Natural killer cell (primary cell): ENCODE measurements at regions not wholly inside any gene's neighbourhood (a gene's known extent, or its start where the extent isn't known, plus 50 kb on each side); places are given as distances from the start of the nearest gene placed in this dataset.
"Not testable (repeated sequence)": the region's sequence is repeated elsewhere in the genome, so short reads cannot be mapped to it uniquely, and the experiment has no call there.

Source experiments
- ATAC-seq, 3 donors: fragments of 150-1000 bp in 2 of 3; fragments of 200-7000 bp in 1 of 3; cut with Tn5 transposase; 1 replicate in 1 of 3; 2 replicates in 2 of 3; pipeline ENCODE4 v1.10.0; 2021; ENCODE audit warnings: mild to moderate bottlenecking in 2 of 3, moderate library complexity in 2 of 3
- DNase-seq, 2 donors: peaks; one replicate each; pipeline versions ENCODE4 v3.0.0 to v3.0.0-alpha.2; 2013 to 2021; ENCODE audit warnings: mixed read lengths in 1 of 2
- H3K27ac ChIP-seq: one replicate; pipeline ENCODE4 v1.5.1; 2013; ENCODE audit warnings: mild to moderate bottlenecking, low read length
- H3K27me3 ChIP-seq: one replicate; pipeline ENCODE4 v1.6.1; 2013; ENCODE audit warnings: low read length; ENCODE audit not compliant: control insufficient read depth, insufficient read depth
- H3K36me3 ChIP-seq: one replicate; pipeline ENCODE4 v1.6.1; 2013; ENCODE audit warnings: low read length; ENCODE audit not compliant: control insufficient read depth, insufficient read depth
- H3K4me1 ChIP-seq: one replicate; pipeline ENCODE4 v1.6.1; 2013; ENCODE audit warnings: low read length; ENCODE audit not compliant: control insufficient read depth, insufficient read depth
- H3K4me3 ChIP-seq: one replicate; pipeline ENCODE4 v1.5.1; 2013; ENCODE audit warnings: low read length
- H3K9me3 ChIP-seq: one replicate; pipeline ENCODE4 v1.6.1; 2013; ENCODE audit warnings: low read length; ENCODE audit not compliant: control insufficient read depth, insufficient read depth
- H3K27ac Mint-ChIP-seq, 2 donors: one replicate each; pipeline ENCODE4 v1.8.0; 2022; ENCODE audit warnings: mild to moderate bottlenecking in 2 of 2, mixed read lengths in 2 of 2, moderate library complexity in 1 of 2
- H3K27me3 Mint-ChIP-seq, 2 donors: one replicate each; pipeline ENCODE4 v1.8.0; 2022; ENCODE audit warnings: low read depth in 2 of 2, mixed read lengths in 2 of 2
- H3K36me3 Mint-ChIP-seq: one replicate; pipeline ENCODE4 v1.8.0; 2022; ENCODE audit warnings: mixed read lengths
- H3K4me1 Mint-ChIP-seq, 2 donors: one replicate each; pipeline ENCODE4 v1.8.0; 2022; ENCODE audit warnings: mixed read lengths in 2 of 2
- H3K4me3 Mint-ChIP-seq: one replicate; pipeline ENCODE4 v1.8.0; 2022; ENCODE audit warnings: mild to moderate bottlenecking, moderate library complexity, mixed read lengths
- H3K9me3 Mint-ChIP-seq, 2 donors: one replicate each; pipeline ENCODE4 v1.8.0; 2022; ENCODE audit warnings: mixed read lengths in 2 of 2
- WGBS: methylation state at CpG from one replicate; pipeline ENCODE4 v1.1.7; 2013; ENCODE audit warnings: missing lambda C conversion rate; ENCODE audit not compliant: insufficient coverage; 5-methylcytosine and 5-hydroxymethylcytosine counted together
- intact Hi-C: fragments of 100-400 bp; cut with micrococcal nuclease; formaldehyde crosslinking; loops from one replicate; pipeline ENCODE4 v1.14.2; 2022
- TF ChIP-seq, protein P1 (sequence below): fragments of 200-600 bp; IDR thresholded peaks from one replicate; pipeline ENCODE4 v1.8.0; 2022; ENCODE audit warnings: antibody characterized with exemption

DNA sequence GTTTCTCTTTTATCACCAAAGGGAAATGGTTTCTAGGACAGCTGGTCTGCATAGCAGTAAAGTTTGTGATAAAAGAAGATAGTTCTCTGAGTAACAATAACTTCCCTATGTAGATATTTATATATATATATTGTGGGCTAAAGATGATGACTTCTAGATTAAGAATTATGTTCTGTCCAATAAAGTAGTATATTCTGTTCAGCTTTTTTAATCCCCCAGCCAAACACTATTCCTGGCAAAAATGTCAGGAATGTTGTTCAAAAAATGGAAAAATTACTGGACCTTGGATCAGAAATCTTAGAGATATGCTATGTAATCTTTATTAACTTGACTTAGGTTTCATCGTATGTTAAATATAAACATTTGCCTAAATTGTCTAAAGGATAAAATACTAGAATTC lies 136.3 kb upstream of the GNAI1 start:
- H3K36me3 Mint-ChIP-seq, result no peaks in the 10 kb centered on the region

DNA sequence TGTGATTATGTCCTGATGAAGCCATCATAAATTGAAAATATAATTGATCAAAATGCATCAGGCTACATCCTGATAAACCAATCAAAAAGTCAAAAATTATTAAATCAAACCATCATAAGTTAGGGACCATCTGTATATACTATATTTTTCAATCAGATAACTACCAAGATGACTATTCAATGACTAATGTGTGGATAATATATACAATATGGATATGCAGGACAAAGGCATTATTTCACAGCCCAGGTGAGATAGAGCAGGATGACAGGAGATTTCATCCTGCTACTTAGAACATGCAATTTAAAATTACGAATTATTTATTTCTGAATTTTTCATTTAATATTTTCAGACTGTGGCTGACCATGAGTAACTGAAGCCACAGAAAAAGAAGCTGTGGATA lies 137.3 kb upstream of the GNAI1 start:
- no peaks in the 10 kb centered on the region for H3K4me1 Mint-ChIP-seq
- no peak overlapping the region for H3K27ac Mint-ChIP-seq
- intact Hi-C loops, result no loop called here
- TF ChIP-seq, protein P1, sequence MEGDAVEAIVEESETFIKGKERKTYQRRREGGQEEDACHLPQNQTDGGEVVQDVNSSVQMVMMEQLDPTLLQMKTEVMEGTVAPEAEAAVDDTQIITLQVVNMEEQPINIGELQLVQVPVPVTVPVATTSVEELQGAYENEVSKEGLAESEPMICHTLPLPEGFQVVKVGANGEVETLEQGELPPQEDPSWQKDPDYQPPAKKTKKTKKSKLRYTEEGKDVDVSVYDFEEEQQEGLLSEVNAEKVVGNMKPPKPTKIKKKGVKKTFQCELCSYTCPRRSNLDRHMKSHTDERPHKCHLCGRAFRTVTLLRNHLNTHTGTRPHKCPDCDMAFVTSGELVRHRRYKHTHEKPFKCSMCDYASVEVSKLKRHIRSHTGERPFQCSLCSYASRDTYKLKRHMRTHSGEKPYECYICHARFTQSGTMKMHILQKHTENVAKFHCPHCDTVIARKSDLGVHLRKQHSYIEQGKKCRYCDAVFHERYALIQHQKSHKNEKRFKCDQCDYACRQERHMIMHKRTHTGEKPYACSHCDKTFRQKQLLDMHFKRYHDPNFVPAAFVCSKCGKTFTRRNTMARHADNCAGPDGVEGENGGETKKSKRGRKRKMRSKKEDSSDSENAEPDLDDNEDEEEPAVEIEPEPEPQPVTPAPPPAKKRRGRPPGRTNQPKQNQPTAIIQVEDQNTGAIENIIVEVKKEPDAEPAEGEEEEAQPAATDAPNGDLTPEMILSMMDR, result no peak
- Histone ChIP-seq H3K4me1 (no peaks in the 10 kb centered on the region), H3K9me3 (no peaks in the 10 kb centered on the region), H3K27me3 (no peaks in the 10 kb centered on the region), H3K27ac (no peak overlapping the region), H3K36me3 (no peaks in the 10 kb centered on the region), H3K4me3 (no peak overlapping the region)
- H3K27me3 Mint-ChIP-seq, result no peaks in the 10 kb centered on the region
- no peak for ATAC-seq
- WGBS, result no CpG with 5 or more reads among the region's 1 CpG
- no peak for DNase-seq
- no peaks in the 10 kb centered on the region for H3K9me3 Mint-ChIP-seq
- no peaks in the 10 kb centered on the region for H3K36me3 Mint-ChIP-seq
- H3K4me3 Mint-ChIP-seq, result no peak overlapping the region

More for the DNA sequence above, 136.3 kb upstream of the GNAI1 start:
- no peaks in the 10 kb centered on the region for H3K9me3 Mint-ChIP-seq
- DNase-seq (no peak), ATAC-seq (no peak)
- TF ChIP-seq, protein P1, result no peak
- H3K4me1 Mint-ChIP-seq, result no peaks in the 10 kb centered on the region
- no peak overlapping the region for H3K27ac Mint-ChIP-seq
- no peaks in the 10 kb centered on the region for H3K4me1 ChIP-seq
- H3K9me3 ChIP-seq, result no peaks in the 10 kb centered on the region
- no peak overlapping the region for H3K27ac ChIP-seq
- H3K27me3 ChIP-seq, result no peaks in the 10 kb centered on the region
- intact Hi-C loops, result no loop called here
- no CpG with 5 or more reads among the region's 1 CpG for WGBS
- no peak overlapping the region for H3K4me3 ChIP-seq
- no peaks in the 10 kb centered on the region for H3K27me3 Mint-ChIP-seq
- H3K4me3 Mint-ChIP-seq, result no peak overlapping the region
- no peaks in the 10 kb centered on the region for H3K36me3 ChIP-seq

GRCh38 chr7:79995741-79996140 lies 138.9 kb upstream of the GNAI1 start:
- DNase-seq, H3K9me3 ChIP-seq, H3K36me3 ChIP-seq, H3K4me3 ChIP-seq, H3K9me3 Mint-ChIP-seq, H3K27me3 ChIP-seq, H3K27me3 Mint-ChIP-seq, H3K27ac ChIP-seq, intact Hi-C loops, H3K4me3 Mint-ChIP-seq, H3K27ac Mint-ChIP-seq, ATAC-seq, H3K4me1 Mint-ChIP-seq, H3K36me3 Mint-ChIP-seq, H3K4me1 ChIP-seq: not testable (repeated sequence)
- 100% methylated on average over 1 of the region's 3 CpGs for WGBS

DNA sequence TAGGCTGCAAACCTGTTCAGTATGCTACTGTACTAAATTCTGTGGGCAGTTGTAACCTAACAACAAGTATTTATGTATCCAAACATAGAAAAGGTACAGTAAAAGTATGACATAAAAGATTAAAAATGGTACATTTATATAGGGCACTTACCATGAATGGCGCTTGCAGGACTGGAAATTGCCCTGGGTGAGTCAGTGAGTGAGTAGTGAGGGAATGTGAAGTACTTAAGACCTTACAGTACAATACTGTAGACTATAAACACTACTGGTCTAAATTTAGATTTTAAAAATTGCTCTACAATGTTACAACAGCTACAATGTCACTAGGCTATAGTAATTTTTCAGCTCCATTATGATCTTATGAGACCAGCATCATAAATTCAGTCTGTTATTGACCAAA lies 146.0 kb upstream of the GNAI1 start:
- TF ChIP-seq, protein P1, result no peak
- no peaks in the 10 kb centered on the region for H3K27me3 Mint-ChIP-seq
- DNase-seq, result no peak
- H3K9me3 Mint-ChIP-seq, result no peaks in the 10 kb centered on the region
- intact Hi-C loops, result no loop called here
- H3K4me1 ChIP-seq, result no peaks in the 10 kb centered on the region
- no peak overlapping the region for H3K27ac Mint-ChIP-seq
- no peak overlapping the region for H3K27ac ChIP-seq
- WGBS, result 80% methylated on average over 1 of the region's 1 CpG
- ATAC-seq, result no peak
- no peaks in the 10 kb centered on the region for H3K36me3 ChIP-seq
- H3K4me3 ChIP-seq, result no peak overlapping the region
- no peak overlapping the region for H3K4me3 Mint-ChIP-seq
- no peaks in the 10 kb centered on the region for H3K36me3 Mint-ChIP-seq
- H3K27me3 ChIP-seq, result no peaks in the 10 kb centered on the region
- no peaks in the 10 kb centered on the region for H3K4me1 Mint-ChIP-seq
- H3K9me3 ChIP-seq, result no peaks in the 10 kb centered on the region
